Gastrocnemius medialis (tissue), 4 donors: ENCODE measurements at regions not wholly inside any gene's neighbourhood (a gene's known extent, or its start where the extent isn't known, plus 50 kb on each side); places are given as distances from the start of the nearest gene placed in this dataset.

Experiments used
- ATAC-seq, 2 donors: fragments of 150-250 bp; one replicate each; pipeline ENCODE4 v1.9.1; 2016
- DNase-seq, 2 donors: peaks; one replicate each; pipeline ENCODE4 v3.0.0-alpha.2; 2019
- H3K27ac ChIP-seq, 4 donors: fragments of 200-600 bp; sonication (generic); 1 replicate in 1 of 4; 2 replicates in 3 of 4; pipeline ENCODE4 v1.5.1; 2016 to 2018; ENCODE audit warnings: mild to moderate bottlenecking in 2 of 4, moderate library complexity in 1 of 4
- H3K27me3 ChIP-seq, 3 donors: fragments of 200-600 bp; sonication (generic) in 2 of 3; 1 replicate in 1 of 3; 2 replicates in 2 of 3; pipeline versions ENCODE4 v1.5.1 to v1.6.0; 2016 to 2019; ENCODE audit warnings: mild to moderate bottlenecking in 1 of 3, moderate library complexity in 1 of 3
- H3K36me3 ChIP-seq, 2 donors: fragments of 200-600 bp; sonication (generic) in 1 of 2; one replicate each; pipeline ENCODE4 v1.5.1; 2017 to 2018
- H3K4me1 ChIP-seq, 2 donors: fragments of 200-600 bp; sonication (generic) in 1 of 2; one replicate each; pipeline ENCODE4 v1.5.1; 2016 to 2017; ENCODE audit warnings: mild to moderate bottlenecking in 2 of 2
- H3K4me3 ChIP-seq, 4 donors: fragments of 200-600 bp; sonication (generic) in 3 of 4; 1 replicate in 1 of 4; 2 replicates in 3 of 4; pipeline ENCODE4 v1.5.1; 2016 to 2019; ENCODE audit warnings: mild to moderate bottlenecking in 2 of 4
- H3K9me3 ChIP-seq, 3 donors: fragments of 200-600 bp; sonication (generic) in 2 of 3; 1 replicate in 1 of 3; 2 replicates in 2 of 3; pipeline ENCODE4 v1.5.1; 2016 to 2019
- CTCF ChIP-seq, 5 experiments: fragments of 450-650 bp in 3 of 5; fragments of 200-600 bp in 2 of 5; sonication (generic) in 2 of 5; IDR thresholded peaks in 4 of 5; conservative IDR thresholded peaks in 1 of 5; 1 replicate in 4 of 5; 2 replicates in 1 of 5; pipeline ENCODE4 v1.5.1; 2016 to 2019; ENCODE audit warnings: antibody characterized with exemption in 5 of 5, mild to moderate bottlenecking in 3 of 5, moderate library complexity in 3 of 5
- POLR2A ChIP-seq, 2 donors: fragments of 450-650 bp; IDR thresholded peaks; one replicate each; pipeline ENCODE4 v1.6.1; 2017; ENCODE audit warnings: antibody characterized with exemption in 2 of 2, mild to moderate bottlenecking in 2 of 2, moderate library complexity in 2 of 2
- in situ Hi-C, 4 donors: fragments of 200-750 bp; cut with MboI; loops; one replicate each; pipeline versions ENCODE4 v1.15.0 to v1.8.0; 2017; ENCODE audit warnings: low sequenced_read_pairs in 4 of 4
- intact Hi-C: fragments of 100-400 bp; cut with DNase I; formaldehyde crosslinking; loops from one replicate; pipeline ENCODE4 v1.15.1; 2023; ENCODE audit warnings: low total_unique reads

GRCh38 chr17:68196394-68197090 is 51.3 kb upstream of the AMZ2 start:
- no peak for ATAC-seq
- TF ChIP-seq CTCF (IDR thresholded peaks at IDR 0.05 in 4 of 5, conservative IDR thresholded peaks at IDR 0.05 in 1 of 5) (no peak), POLR2A (IDR thresholded peaks at IDR 0.05) (no peak)
- H3K27me3 ChIP-seq = peaks cover 50 to 56% (median 54%) of the 10 kb centered on the region in 3 donors
- peaks cover 31 to 40% of the 10 kb centered on the region in 2 donors for H3K4me1 ChIP-seq
- DNase-seq = no peak
- H3K9me3 ChIP-seq = no peaks in the 10 kb centered on the region
- H3K4me3 ChIP-seq = peak overlapping the region; percentile 44 to 60 (median 54)
- no peak overlapping the region for H3K27ac ChIP-seq
- intact Hi-C loops (no loop called here), in situ Hi-C loops (loop anchor here in 1 of 4 donors (25.0 kb wide), 1 partner anchor 566 kb away; no protein-coding TSS in a partner anchor)
- H3K36me3 ChIP-seq = no peaks in the 10 kb centered on the region

GRCh38 chr17:68197091-68197996 is 50.5 kb upstream of the AMZ2 start:
- H3K27ac ChIP-seq = no peak overlapping the region
- no peaks in the 10 kb centered on the region for H3K36me3 ChIP-seq
- no peak for DNase-seq
- in situ Hi-C loops (loop anchor here in 1 of 4 donors (25.0 kb wide), 1 partner anchor 565 kb away; no protein-coding TSS in a partner anchor), intact Hi-C loops (no loop called here)
- no peak for TF ChIP-seq POLR2A (IDR thresholded peaks at IDR 0.05)
- TF ChIP-seq CTCF (IDR thresholded peaks at IDR 0.05 in 4 of 5, conservative IDR thresholded peaks at IDR 0.05 in 1 of 5) = no peak
- peak overlapping the region; percentile 44 to 60 (median 54) for H3K4me3 ChIP-seq
- no peak for ATAC-seq
- H3K27me3 ChIP-seq = peaks cover 50 to 56% (median 54%) of the 10 kb centered on the region in 3 donors
- no peaks in the 10 kb centered on the region for H3K9me3 ChIP-seq
- H3K4me1 ChIP-seq = peaks cover 31 to 40% of the 10 kb centered on the region in 2 donors

- Histone ChIP-seq H3K9me3 (no peaks in the 10 kb centered on the region), H3K27ac (no peak overlapping the region), H3K36me3 (no peaks in the 10 kb centered on the region), H3K4me3 (peak overlapping the region; percentile 18 to 60 (median 42)), H3K4me1 (peaks cover 31 to 40% of the 10 kb centered on the region in 2 donors), H3K27me3 (peaks cover 50 to 54% (median 52%) of the 10 kb centered on the region in 3 donors)
- in situ Hi-C loops = loop anchor here in 1 of 4 donors (25.0 kb wide), 1 partner anchor 564 kb away; no protein-coding TSS in a partner anchor
- ATAC-seq = no peak
- DNase-seq = no peak
- TF ChIP-seq POLR2A (IDR thresholded peaks at IDR 0.05) (no peak), CTCF (IDR thresholded peaks at IDR 0.05 in 4 of 5, conservative IDR thresholded peaks at IDR 0.05 in 1 of 5) (no peak)
- intact Hi-C loops = no loop called here
Measured at GRCh38 chr17:68197997-68198930, 49.6 kb upstream of the AMZ2 start.
